Iris pigment epithelial cell (primary cell): ENCODE measurements at regions not wholly inside any gene's neighbourhood (a gene's known extent, or its start where the extent isn't known, plus 50 kb on each side); places are given as distances from the start of the nearest gene placed in this dataset.
"Not testable (repeated sequence)": the region's sequence is repeated elsewhere in the genome, so short reads cannot be mapped to it uniquely, and the experiment has no call there.

ENCODE experiments used
- DNase-seq: peaks from one replicate; pipeline ENCODE4 v3.0.0-alpha.2; 2011; ENCODE audit warnings: low read depth

- not testable (repeated sequence) for DNase-seq
Measured at GRCh38 chrY:11643549-11643948, 1057.5 kb upstream of the USP9Y start.

- DNase-seq = peak; percentile 33
Measured at GRCh38 chrY:11668221-11668620, 1032.8 kb upstream of the USP9Y start.
